AML-193 (cell line): ENCODE measurements at regions not wholly inside any gene's neighbourhood (a gene's known extent, or its start where the extent isn't known, plus 50 kb on each side); places are given as distances from the start of the nearest gene placed in this dataset.
"Not testable (repeated sequence)": the region's sequence is repeated elsewhere in the genome, so short reads cannot be mapped to it uniquely, and the experiment has no call there.

Source experiments
- DNase-seq, 2 experiments: peaks; one replicate each; lab custom pipeline; 2025; lab: John Stamatoyannopoulos, UW

DNA sequence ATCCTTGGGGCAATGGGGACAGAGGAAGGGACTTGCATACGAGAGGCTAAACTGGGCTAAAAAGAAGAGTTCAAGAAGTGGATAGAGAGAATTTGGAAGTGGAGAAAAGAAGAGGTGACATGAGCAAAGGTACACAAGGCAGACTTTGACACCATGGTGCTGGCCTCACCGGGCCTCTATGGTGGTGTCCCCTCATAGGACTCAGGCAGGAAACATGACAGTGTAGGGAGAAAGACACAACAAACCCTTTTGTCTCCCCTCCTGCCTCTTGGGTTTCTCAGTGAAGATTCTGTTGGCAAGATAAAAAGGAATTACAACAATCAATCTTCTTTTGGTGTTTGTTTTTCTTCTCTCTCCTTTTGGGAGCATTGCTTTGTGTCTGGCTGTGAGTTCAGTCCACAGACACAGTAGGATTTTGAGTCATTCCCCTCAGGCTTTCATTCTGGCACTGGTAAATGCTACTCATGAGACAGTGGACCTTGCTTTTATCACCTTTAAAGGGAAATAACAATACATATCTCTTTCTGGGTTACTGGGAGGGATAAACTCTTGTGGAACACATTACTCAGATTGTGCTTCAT is 827.7 kb downstream of the TNS3 start:
- no peak for DNase-seq

DNA sequence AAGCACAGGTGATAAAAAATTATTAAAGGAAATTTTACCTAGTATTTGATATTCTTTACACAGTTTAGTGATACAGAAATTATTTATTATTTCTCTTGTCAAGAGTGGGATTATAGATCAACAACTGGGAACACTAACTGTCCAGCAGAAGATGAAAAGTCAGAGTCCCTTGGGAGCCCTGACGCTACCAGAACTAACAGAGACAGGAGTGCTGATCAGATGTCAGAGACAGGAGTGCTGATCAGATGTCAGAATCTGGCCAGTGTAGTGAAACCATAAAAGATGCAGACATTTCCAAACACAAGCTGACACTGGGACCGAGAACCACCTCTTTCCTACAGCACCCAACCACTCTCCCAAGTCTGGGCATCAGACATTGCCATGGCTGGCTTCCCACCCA is 828.2 kb downstream of the TNS3 start:
- DNase-seq: no peak

DNA sequence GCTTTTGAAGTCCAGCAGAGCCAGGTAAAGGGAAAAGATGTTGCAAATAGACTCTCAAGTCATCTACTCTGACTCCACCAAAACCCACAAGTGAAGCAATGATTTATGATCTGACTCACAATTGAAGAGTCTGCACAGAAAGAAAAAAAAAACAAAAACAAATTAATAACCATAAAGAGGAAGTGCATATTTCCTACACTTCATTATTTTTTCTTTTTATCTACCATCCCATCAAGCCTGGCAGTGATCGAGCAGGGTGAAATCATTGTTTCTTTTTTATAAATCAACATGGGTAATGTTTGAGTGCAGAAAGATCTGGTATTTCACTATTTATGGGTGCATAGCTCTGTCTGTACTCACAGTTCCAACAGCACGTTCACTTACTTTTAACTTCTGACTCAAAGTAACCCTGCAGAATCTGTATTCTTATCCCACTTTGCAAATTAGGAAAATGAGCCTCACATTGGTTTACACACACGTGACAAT is 829.0 kb downstream of the TNS3 start:
- no peak for DNase-seq

DNA sequence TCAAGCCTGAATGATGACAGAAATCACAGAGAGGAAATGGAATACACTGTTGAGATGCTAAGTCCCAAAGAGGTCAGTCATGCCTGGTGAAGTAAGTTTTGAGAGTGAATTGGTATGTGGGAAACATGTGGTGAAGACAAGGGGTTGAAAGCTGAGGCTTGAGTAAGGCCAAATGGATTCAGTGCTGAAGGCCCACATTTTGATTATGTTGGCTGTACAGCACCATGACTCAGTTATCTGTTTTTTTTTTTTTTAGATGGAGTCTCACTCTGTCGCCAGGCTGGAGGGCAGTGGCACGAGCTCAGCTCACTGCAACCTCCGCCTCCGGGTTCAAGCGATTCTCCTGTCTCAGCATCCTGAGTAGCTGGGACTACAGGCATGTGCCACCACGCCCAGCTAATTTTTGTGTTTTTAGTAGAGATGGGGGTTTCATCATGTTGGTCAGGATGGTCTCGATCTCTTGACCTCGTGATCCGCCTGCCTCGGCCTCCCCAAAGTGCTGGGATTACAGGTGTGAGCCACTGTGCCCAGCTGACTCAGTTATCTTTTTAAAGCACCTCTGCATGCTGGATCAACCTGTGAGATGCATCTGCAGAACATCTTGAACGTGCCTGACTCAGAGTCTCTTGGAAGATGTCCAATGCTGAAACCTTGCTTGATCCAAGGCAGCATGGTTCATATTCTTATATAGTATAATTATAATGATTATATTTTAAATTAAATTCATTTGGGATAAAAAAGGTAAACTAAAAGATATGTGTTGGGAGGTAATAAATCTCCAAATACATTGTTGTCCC is 829.8 kb downstream of the TNS3 start:
- not testable (repeated sequence) for DNase-seq

DNA sequence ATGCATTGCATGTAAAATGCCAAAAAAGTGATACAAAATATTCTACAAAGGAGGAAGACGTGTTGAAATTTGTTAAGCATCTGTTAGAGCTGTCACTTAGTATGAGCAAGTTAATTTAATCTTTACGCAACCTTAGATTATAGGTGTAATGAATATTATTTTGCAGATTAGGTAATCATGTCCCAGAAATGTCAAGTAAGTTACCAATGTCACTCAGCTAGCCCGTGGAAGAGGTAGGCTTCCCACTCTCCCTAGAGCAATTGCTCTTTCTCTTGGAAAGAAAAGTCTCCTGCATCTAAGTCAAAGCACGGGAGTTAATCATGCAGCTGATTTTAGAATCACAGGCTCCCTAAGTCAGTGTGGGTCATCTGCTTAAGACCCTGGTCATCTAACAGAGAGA is 830.4 kb upstream of the IGFBP3 start:
- DNase-seq: no peak

DNA sequence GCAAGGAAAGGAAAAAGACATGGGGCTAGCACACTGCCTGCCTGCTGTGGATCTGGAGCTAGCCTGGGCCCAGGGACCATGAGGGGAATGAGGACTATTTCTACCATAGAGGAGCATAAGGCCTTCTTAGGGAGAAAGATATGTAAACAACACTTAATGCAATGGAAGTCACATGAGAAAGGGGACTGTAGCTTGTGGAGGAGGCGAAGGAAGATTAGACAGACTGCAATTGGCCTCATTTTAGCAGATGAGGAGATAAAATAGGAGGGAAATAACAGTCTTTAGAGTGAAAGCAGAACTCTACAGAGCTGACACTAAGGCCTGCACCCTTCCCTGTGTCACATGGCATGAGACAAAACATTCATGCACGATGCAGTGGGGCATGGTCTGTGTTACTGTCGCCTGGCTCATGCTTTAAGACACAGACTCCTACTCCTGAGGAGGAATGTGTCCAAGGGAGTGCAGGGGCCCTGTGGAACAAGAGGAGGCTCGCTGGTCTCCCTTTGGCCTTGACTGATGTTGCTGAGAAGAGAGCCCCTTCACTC is 829.3 kb upstream of the IGFBP3 start:
- DNase-seq: no peak

DNA sequence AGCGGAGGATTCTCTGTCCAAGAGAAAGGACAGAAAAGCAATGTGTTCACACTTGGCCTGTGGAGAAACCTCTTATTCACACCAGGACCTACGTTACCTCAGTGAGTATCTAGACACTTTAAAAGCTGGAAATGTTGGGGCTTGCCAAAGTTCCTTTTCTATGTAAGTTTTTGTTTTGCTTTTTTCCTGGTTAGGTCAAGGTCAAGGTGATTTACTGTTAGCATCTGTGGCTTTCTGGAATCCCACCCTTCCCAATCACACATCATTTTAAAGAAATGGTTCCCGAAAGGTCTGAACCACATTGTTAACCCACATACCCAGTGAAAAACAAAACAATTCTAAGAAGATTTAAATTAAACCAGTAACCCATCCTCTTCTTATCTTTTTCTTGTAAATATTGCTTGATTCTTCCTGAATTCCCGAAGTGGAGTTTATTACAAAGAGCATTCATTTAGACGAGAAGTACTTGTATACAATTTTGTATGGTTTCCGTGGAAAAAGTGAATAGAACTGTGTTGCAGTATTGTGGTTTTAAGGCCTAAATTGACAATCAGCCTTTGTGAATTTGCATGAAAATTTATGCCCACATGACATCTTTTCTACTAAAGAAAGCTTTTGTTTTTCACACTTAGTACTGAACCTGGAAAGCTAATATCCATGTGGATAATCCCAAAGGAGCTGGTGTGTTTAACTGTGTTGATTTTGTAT is 827.0 kb upstream of the IGFBP3 start:
- no peak for DNase-seq

DNA sequence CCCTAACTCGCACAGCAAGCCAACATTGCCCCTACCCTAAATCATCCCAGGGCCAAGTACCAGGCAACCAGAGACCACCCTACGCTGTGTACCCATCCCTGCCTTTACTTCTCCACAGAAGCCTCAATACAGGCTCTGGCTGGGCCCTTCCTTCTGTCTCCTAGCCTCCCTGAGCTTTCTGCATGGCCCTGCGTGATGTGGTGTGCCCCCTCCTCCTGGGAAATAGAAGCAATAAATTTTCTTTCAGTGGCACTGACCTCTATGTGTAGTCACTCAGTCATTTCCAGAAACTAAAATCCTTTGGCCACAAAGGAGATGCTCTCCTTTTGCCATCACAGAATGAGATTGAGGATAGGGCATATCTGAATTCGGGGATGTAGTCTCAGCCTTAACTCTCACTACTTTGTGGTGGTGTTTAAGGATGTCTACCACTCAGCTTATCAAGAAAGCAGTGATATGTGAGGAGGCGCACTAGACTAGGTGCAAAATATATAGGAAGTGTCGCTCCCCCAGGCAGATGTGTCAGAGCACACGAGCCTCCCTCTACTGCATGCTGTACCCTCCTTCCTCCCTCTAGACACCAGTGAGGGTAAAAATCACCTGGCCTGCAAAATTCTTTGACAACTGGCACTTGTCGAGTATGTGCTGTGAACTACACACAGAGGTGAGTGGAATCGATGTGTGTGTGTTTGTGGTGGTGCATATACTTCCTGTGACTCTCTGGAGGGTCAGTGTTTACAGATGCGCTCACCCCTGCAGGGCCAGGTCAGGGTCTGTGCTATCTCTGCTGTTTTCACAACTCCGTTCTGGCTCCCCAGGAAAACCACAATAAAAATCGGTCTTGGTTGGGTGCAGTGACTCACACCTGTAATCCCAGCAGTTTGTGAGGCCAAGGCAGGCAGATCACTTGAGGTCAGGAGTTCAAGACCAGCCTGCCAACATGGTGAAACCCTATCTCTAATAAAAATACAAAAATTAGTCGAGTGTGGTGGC is 825.9 kb upstream of the IGFBP3 start:
- DNase-seq: no peak

DNA sequence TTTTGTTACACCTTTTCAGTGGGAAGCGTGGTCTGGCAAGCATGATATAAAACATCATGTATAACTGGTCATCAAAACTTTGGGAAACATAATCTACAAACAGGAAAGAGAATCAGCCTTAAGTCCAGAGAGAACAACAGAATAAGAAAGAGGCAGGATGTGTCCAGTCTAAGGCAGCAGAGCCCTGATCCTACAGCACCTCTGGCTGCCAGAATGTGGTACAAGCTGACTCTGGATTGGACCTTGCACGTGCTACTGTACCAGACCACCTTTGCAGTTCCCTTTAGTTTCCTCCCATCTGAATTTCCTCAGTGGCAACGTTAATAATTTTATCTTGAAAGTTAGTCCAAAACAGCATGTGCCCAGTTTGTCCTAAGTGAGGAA is 824.6 kb upstream of the IGFBP3 start:
- DNase-seq: no peak

DNA sequence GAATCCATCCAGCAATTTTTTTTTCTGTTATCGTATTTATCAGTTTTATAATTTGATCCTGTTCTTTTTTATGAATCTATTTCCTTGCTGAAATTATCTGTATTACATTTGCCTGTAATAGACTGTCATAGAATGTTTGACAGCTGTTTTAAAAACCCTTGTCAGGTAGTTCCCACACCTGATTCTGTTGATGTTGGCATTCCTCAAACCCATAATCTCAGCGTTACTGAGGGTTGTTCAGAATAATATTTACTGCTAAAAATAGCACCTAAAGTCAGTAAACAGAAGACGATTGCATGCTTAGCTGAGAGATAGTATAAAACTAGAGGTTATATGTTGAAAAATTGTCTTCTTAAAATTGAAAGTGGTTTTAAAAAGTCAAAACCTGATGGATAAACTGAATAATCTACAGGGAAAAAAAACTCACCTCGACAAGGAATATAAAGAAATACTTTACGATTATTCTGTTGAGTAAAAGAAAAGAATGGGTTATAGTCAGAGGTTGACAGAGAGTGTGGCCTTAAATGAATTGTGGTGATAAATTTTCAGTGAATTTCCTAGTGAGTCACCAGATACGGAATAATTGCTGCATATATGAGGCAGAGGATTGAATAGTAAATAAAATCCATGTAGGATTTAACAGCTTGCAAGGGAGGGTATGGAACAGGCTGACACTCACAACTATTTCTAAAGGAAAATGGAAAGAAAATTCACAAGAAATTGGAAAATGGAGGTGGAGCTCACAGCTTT is 824.1 kb upstream of the IGFBP3 start:
- DNase-seq: no peak

DNA sequence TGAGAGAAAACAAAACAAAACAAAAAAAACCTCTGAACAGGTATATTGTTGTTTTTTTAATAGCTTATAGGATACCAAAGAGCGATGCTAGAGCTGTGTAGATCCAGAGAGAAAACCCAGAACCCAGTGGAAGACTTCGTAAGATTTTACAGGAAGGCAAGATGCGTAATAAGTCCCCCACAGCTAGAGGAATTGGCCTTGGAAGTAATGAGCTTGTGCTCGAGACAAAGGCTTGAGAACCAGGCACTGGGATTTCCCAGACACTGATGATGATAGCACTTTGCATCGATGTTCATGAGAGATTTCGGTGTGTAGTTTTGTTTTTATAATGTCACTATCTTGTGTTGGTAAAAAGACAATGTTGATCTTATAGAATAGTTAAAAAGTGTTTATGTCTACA is 821.5 kb upstream of the IGFBP3 start:
- DNase-seq: no peak

DNA sequence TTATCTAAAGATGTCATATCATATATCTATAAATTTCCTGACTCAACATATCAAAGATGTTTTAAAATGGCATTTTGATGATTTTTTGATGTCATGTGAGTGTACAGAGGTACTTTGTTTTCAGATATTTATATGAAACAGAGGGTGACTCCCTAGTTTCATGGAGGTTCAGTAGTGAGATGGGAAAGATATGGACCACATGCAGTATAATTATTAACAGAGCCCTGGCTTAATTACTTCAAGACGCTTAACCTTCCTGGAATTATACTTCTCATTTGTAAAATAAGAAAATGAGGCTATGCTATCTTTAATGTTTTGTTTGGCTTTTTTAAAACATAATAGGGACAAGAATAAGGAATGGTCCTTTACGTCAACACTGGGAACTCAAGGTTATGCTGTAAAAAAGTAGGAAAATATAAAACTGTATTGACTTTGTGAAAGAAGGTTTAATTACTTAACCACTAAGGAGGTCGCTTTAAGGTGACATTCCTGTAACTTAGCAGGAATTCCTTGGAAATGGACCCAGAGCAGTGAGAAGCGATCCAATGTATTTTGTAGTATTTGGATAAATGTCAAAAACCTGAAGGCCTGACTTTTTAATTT is 821.0 kb upstream of the IGFBP3 start:
- no peak for DNase-seq

DNA sequence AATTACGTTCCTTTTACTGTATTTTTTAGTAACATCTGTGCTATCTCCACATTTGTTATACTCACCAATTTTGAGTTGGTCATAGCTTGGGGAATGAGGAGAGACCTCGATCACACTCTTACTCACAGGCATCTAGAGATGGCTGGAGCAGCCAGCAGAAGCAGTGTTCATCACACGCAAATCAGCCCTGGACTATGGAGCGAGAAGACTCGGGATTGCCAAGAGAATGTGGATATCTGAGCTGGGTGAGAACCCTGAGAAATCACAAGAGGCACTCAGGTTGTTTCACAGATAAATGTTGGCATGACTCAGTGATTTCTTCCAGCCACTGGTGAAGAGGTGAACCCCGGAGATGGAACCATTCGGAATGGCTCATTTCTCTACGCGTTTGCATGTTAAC is 820.1 kb upstream of the IGFBP3 start:
- DNase-seq: no peak

DNA sequence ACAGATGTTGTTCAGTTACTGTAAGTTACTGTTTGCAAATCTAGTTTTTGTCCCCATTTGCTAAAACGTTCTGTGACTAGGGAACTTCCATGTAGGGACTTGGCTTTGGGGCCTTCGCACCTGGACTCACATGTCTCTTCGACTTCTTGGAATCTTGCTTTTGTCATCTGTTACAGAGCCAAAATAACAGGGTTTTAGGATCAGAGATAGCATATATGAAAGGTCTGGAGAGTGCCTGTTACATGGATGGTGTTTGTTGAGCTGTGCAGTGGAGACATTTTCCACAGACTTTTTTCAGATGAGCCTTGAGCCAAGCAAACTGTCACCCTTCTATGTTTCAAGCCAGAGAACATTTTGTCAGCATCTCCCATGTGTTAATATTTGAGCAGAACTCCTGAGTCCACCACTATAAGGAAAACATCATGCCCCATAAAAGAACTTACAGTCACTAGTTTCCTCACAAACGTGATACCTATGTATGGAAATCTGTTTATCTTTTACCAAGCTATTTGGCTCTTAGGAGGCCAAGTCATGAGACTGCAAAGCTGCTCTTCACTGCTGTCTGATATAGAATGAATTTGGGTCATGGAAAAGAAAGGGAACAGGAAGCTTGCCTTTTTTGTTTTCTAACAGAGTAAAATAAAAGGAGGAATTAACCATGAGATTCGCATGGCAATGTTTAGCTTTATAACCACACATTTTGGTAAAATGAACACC is 818.6 kb upstream of the IGFBP3 start:
- DNase-seq: no peak

DNA sequence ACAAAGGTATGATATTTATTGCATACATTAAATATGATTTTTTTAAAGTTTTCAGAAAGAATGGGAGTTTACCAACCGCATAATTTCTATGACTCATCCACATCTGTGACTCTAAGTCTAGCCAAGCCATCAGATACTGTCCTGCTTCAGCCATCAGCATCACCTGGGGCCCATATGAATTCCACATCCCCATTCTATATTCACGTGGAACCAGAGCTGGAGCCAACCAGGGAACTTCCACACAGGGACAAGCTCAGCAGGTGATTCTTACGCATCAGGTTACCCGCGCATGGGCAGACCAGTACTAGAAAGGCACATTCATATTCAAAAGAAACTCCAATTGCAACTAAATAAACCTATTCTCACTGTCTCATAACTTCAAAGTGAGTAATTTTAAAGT is 817.7 kb upstream of the IGFBP3 start:
- no peak for DNase-seq

DNA sequence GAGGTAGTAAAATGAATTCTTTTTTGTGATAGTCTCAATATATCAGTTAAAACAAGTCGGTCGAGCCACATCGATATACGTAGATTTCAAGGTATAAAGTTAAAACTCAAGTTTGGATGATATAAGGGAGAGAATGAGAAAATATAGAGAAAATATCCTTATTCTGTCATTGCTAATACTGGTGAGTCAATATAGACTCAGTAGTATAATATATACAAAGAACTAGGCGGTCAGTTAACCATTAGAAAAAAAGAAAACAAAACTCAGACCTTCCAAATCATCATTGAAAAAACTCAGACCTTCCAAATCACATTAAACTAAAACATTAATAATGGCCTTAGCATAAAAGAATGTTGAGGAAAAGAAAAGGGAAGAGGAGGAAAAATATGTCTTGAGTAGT is 817.1 kb upstream of the IGFBP3 start:
- DNase-seq: no peak

DNA sequence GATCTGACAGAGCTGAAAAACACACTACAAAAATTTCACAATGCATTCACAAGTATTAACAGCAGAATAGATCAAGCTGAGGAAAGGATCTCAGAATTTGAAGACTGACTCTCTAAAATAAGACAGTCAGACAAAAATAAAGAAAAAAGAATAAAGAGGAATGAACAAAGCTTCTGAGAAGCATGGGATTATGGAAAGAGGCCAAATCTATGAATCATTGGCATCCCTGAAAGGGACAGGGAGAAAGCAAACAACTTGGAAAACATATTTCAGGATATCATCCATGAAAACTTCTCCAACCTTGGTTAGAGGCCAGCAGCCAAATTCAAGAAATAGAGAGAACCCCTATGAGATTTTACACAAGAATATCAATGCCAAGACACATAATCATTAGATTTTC is 804.8 kb upstream of the IGFBP3 start:
- no peak for DNase-seq

DNA sequence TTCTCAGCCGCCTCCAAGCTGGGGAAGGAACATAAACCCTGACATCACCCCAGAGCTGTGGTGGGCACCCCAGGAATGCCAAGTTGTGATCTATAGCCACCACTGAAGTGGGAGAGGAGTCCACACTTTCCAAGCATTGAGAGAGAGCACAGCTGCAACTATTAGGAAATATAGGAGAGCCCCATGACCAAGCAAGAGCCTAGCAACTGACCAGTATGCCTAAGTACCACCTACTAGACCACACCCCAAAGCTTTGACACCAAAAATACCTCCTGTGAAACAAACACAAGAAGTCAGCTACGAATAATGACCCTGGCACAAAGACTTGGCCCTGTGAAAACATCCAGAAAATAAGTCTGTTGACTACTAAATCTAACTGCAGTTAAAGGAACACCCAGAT is 804.1 kb upstream of the IGFBP3 start:
- no peak for DNase-seq

DNA sequence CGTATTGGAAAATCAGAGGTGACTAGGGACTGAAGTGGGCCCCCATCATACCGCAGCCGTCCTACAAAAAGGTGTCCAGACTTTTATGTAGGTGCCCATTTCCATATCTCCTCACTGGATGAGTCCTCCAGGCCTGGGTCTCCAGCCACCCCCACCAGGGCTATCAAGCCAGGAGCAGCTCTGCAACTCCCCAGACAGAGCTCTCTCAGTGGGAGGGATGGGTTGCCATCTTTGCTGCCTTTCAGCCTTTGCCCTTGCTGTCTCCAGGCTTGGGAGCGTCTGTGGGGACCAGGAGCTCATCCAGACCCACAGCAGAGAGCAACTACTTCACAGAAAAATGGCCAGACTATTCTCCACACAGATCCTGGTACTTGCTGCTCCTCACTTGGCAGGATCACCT is 802.7 kb upstream of the IGFBP3 start:
- DNase-seq: no peak

DNA sequence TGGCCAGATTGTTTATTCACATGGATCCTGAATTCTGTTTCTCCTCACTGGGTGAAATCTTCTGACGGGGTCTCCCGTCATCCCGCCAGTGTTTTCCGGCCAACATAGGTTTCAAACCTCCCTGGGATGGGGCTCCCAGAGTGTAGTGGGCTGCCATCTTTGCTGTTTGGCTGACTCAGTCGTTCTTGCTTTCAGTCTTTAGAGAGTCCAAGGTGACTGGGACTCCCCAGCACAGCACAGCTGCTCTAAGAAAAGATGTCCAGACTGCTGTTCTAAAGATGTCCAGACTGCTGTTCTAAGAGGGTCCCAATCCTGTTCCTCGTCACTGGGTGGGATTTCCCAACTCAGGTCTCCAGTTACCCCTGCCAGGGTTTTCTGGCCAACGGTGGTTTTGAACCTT is 801.9 kb upstream of the IGFBP3 start:
- no peak for DNase-seq
